Mesodermal cell (in vitro differentiated cells): ENCODE measurements at regions not wholly inside any gene's neighbourhood (a gene's known extent, or its start where the extent isn't known, plus 50 kb on each side); places are given as distances from the start of the nearest gene placed in this dataset.

Source experiments
- H3K27ac ChIP-seq: 2 replicates; pipeline ENCODE4 v1.7.0; 2013; ENCODE audit warnings: mild to moderate bottlenecking, low read depth, low read length, moderate library complexity; ENCODE audit not compliant: severe bottlenecking
- H3K36me3 ChIP-seq: 2 replicates; pipeline ENCODE4 v1.7.1; 2013; ENCODE audit warnings: mild to moderate bottlenecking, low read length, moderate library complexity; ENCODE audit not compliant: control insufficient read depth, insufficient read depth
- H3K4me1 ChIP-seq: one replicate; pipeline ENCODE4 v1.7.1; 2013; ENCODE audit warnings: mild to moderate bottlenecking, low read length; ENCODE audit not compliant: insufficient read depth, control insufficient read depth, poor library complexity, severe bottlenecking
- H3K4me3 ChIP-seq: 2 replicates; pipeline ENCODE4 v1.7.0; 2013; ENCODE audit warnings: low read length, control low read depth, mild to moderate bottlenecking; ENCODE audit not compliant: insufficient read depth, poor library complexity, severe bottlenecking; ENCODE audit errors: extremely low read depth
- H3K9me3 ChIP-seq: 2 replicates; pipeline ENCODE4 v1.7.1; 2013; ENCODE audit warnings: mild to moderate bottlenecking, low read length, moderate library complexity; ENCODE audit not compliant: control insufficient read depth
- WGBS, 2 experiments: methylation state at CpG; one replicate each; pipeline ENCODE4 v1.1.5; 2013; ENCODE audit warnings: missing lambda C conversion rate in 2 of 2; ENCODE audit not compliant: insufficient coverage in 2 of 2; 5-methylcytosine and 5-hydroxymethylcytosine counted together

- H3K4me1 ChIP-seq: no peaks in the 10 kb centered on the region
- no peaks in the 10 kb centered on the region for H3K9me3 ChIP-seq
- H3K4me3 ChIP-seq: no peak overlapping the region
- no peaks in the 10 kb centered on the region for H3K36me3 ChIP-seq
- no peak overlapping the region for H3K27ac ChIP-seq
These were observed 61.1 kb upstream of the TCF21 start for GRCh38 chr6:133827766-133828165.

- no peak overlapping the region for H3K4me3 ChIP-seq
- no peaks in the 10 kb centered on the region for H3K4me1 ChIP-seq
- H3K9me3 ChIP-seq: no peaks in the 10 kb centered on the region
- H3K36me3 ChIP-seq: no peaks in the 10 kb centered on the region
- H3K27ac ChIP-seq: no peak overlapping the region
- 75 to 83% methylated on average over 2 of the region's 3 CpGs for WGBS, 2 experiments
These were observed 55.0 kb upstream of the TCF21 start for GRCh38 chr6:133833949-133834359.

- Histone ChIP-seq H3K4me3 (no peak overlapping the region), H3K27ac (no peak overlapping the region), H3K9me3 (no peaks in the 10 kb centered on the region), H3K4me1 (no peaks in the 10 kb centered on the region), H3K36me3 (no peaks in the 10 kb centered on the region)
- WGBS, 2 experiments: 91% methylated on average over 1 of the region's 2 CpGs
These were observed 54.3 kb upstream of the TCF21 start for GRCh38 chr6:133834472-133835170.

- no peaks in the 10 kb centered on the region for H3K9me3 ChIP-seq
- no peaks in the 10 kb centered on the region for H3K36me3 ChIP-seq
- H3K4me3 ChIP-seq: no peak overlapping the region
- H3K27ac ChIP-seq: no peak overlapping the region
- H3K4me1 ChIP-seq: no peaks in the 10 kb centered on the region
- 80 to 90% methylated on average over 1 to 3 of the region's 4 CpGs for WGBS, 2 experiments
These were observed 53.0 kb upstream of the TCF21 start for GRCh38 chr6:133835901-133836300.

GRCh38 chr6:133837801-133838349, 51.0 kb upstream of the TCF21 start:
- Histone ChIP-seq H3K4me1 (no peaks in the 10 kb centered on the region), H3K36me3 (no peaks in the 10 kb centered on the region), H3K27ac (no peak overlapping the region), H3K9me3 (no peaks in the 10 kb centered on the region), H3K4me3 (peak overlapping the region; percentile 48)
- WGBS, 2 experiments: 4 to 6% methylated on average over 20 to 27 of the region's 30 CpGs
